Retinal pigment epithelial cell (primary cell): ENCODE measurements at regions not wholly inside any gene's neighbourhood (a gene's known extent, or its start where the extent isn't known, plus 50 kb on each side); places are given as distances from the start of the nearest gene placed in this dataset.

ENCODE experiments used
- DNase-seq: peaks from one replicate; pipeline ENCODE4 v3.0.0-alpha.2; 2010; ENCODE audit warnings: low read depth
- H3K4me3 ChIP-seq: 2 replicates; pipeline ENCODE4 v1.5.1; 2011; ENCODE audit warnings: mild to moderate bottlenecking, low read length, control low read depth, moderate library complexity
- CTCF ChIP-seq: conservative IDR thresholded peaks from 2 replicates; pipeline ENCODE4 v1.5.1; 2011; ENCODE audit warnings: low read depth, low read length, control low read depth, inconsistent platforms

GRCh38 chr5:2303431-2304100, 420.8 kb upstream of the IRX4 start:
- DNase-seq, result no peak
- no peak overlapping the region for H3K4me3 ChIP-seq
- no peak for TF ChIP-seq CTCF

- no peak overlapping the region for H3K4me3 ChIP-seq
- no peak for DNase-seq
- no peak for TF ChIP-seq CTCF
These were observed 419.4 kb upstream of the IRX4 start for GRCh38 chr5:2302169-2302568.

- TF ChIP-seq CTCF, result no peak
- H3K4me3 ChIP-seq, result no peak overlapping the region
- no peak for DNase-seq
These were observed 418.3 kb upstream of the IRX4 start for GRCh38 chr5:2300861-2301574.

- no peak for DNase-seq
- H3K4me3 ChIP-seq, result no peak overlapping the region
- no peak for TF ChIP-seq CTCF
These were observed 417.7 kb upstream of the IRX4 start for GRCh38 chr5:2300421-2300820.

- no peak overlapping the region for H3K4me3 ChIP-seq
- no peak for DNase-seq
- TF ChIP-seq CTCF, result no peak
These were observed 416.9 kb upstream of the IRX4 start for GRCh38 chr5:2299388-2300220.

- DNase-seq, result no peak
- no peak overlapping the region for H3K4me3 ChIP-seq
- no peak for TF ChIP-seq CTCF
These were observed 416.1 kb upstream of the IRX4 start for GRCh38 chr5:2298781-2299180.

- no peak for DNase-seq
- no peak overlapping the region for H3K4me3 ChIP-seq
- TF ChIP-seq CTCF, result no peak
These were observed 415.3 kb upstream of the IRX4 start for GRCh38 chr5:2297991-2298390.
